ENCODE measurements at regions not wholly inside any gene's neighbourhood (a gene's known extent, or its start where the extent isn't known, plus 50 kb on each side); places are given as distances from the start of the nearest gene placed in this dataset.

- no peaks in the 10 kb centered on the region for H3K27me3 Mint-ChIP-seq (ENCODE audit: low read depth)
- H3K9me3 Mint-ChIP-seq = peaks cover 5% of the 10 kb centered on the region
- H3K4me3 Mint-ChIP-seq = no peak overlapping the region
- no peaks in the 10 kb centered on the region for H3K36me3 Mint-ChIP-seq (ENCODE audit: low read depth)
- H3K27ac Mint-ChIP-seq (ENCODE audit: unreplicated experiment) = no peak overlapping the region
- TF ChIP-seq CTCF (conservative IDR thresholded peaks at IDR 0.05) = no peak
- DNase-seq (ENCODE audit: low read depth, low spot score) = no peak
- H3K4me1 Mint-ChIP-seq = no peaks in the 10 kb centered on the region
Observed at GRCh38 chr13:47350334-47351124, 453.7 kb upstream of the HTR2A start.

- no peak for TF ChIP-seq CTCF (conservative IDR thresholded peaks at IDR 0.05)
- H3K4me3 Mint-ChIP-seq = no peak overlapping the region
- no peaks in the 10 kb centered on the region for H3K27me3 Mint-ChIP-seq (ENCODE audit: low read depth)
- no peak overlapping the region for H3K27ac Mint-ChIP-seq (ENCODE audit: unreplicated experiment)
- H3K4me1 Mint-ChIP-seq = no peaks in the 10 kb centered on the region
- H3K36me3 Mint-ChIP-seq (ENCODE audit: low read depth) = no peaks in the 10 kb centered on the region
- peaks cover 3% of the 10 kb centered on the region for H3K9me3 Mint-ChIP-seq
- no peak for DNase-seq (ENCODE audit: low read depth, low spot score)
Observed at GRCh38 chr13:47349211-47349610, 452.4 kb upstream of the HTR2A start.

GRCh38 chr13:47337781-47338507 is 441.1 kb upstream of the HTR2A start:
- H3K4me1 Mint-ChIP-seq = no peaks in the 10 kb centered on the region
- H3K27ac Mint-ChIP-seq (ENCODE audit: unreplicated experiment) = peak overlapping the region; percentile 57
- no peak for TF ChIP-seq CTCF (conservative IDR thresholded peaks at IDR 0.05)
- no peaks in the 10 kb centered on the region for H3K27me3 Mint-ChIP-seq (ENCODE audit: low read depth)
- H3K9me3 Mint-ChIP-seq = peaks cover 12% of the 10 kb centered on the region
- H3K36me3 Mint-ChIP-seq (ENCODE audit: low read depth) = peaks cover 11% of the 10 kb centered on the region
- no peak overlapping the region for H3K4me3 Mint-ChIP-seq
- no peak for DNase-seq (ENCODE audit: low read depth, low spot score)

GRCh38 chr13:47334173-47334572 is 437.3 kb upstream of the HTR2A start:
- Mint-ChIP-seq H3K27ac (ENCODE audit: unreplicated experiment) (no peak overlapping the region), H3K4me1 (no peaks in the 10 kb centered on the region), H3K4me3 (no peak overlapping the region), H3K9me3 (no peaks in the 10 kb centered on the region), H3K36me3 (ENCODE audit: low read depth) (no peaks in the 10 kb centered on the region), H3K27me3 (ENCODE audit: low read depth) (no peaks in the 10 kb centered on the region)
- TF ChIP-seq CTCF (conservative IDR thresholded peaks at IDR 0.05) = no peak
- no peak for DNase-seq (ENCODE audit: low read depth, low spot score)

- Mint-ChIP-seq H3K4me3 (no peak overlapping the region), H3K27me3 (ENCODE audit: low read depth) (no peaks in the 10 kb centered on the region), H3K36me3 (ENCODE audit: low read depth) (no peaks in the 10 kb centered on the region), H3K9me3 (peaks cover 1% of the 10 kb centered on the region), H3K4me1 (no peaks in the 10 kb centered on the region), H3K27ac (ENCODE audit: unreplicated experiment) (no peak overlapping the region)
- TF ChIP-seq CTCF (conservative IDR thresholded peaks at IDR 0.05) = no peak
- no peak for DNase-seq (ENCODE audit: low read depth, low spot score)
Observed at GRCh38 chr13:47332149-47332548, 435.3 kb upstream of the HTR2A start.

All from neural crest cell (in vitro differentiated cells).